ENCODE measurements at regions not wholly inside any gene's neighbourhood (a gene's known extent, or its start where the extent isn't known, plus 50 kb on each side); places are given as distances from the start of the nearest gene placed in this dataset.

DNA sequence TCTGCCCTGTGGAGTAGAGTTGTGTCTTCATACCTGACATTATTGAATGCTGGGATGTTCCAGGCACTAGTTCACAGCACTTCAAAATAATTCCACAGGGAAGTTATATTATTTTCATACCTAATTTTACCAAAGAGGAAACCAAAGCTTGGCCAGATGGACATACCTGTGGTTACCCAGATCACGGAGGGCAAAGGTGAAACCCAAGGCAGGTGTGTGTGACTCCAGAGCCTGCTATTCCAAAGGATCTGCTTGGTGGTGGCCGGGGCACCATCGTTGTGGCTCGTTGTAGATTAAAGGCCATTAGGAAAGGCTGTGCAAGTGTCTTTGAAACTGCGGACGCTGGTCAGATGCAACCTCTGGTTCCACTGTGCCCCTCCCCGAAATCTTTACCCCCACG, 108.6 kb downstream of the ZBTB18 start:
- H3K36me3 ChIP-seq (ENCODE audit: control insufficient read depth in 2 of 2, insufficient read depth in 1 of 2, low read length in 2 of 2): no peaks in the 10 kb centered on the region
- no peak overlapping the region for H3K4me3 ChIP-seq (ENCODE audit: low read depth, low read length)
- no peak overlapping the region for H3K27ac ChIP-seq (ENCODE audit: extremely low read depth, low read depth, low read length)
- TF ChIP-seq ZBTB17 (tag by site-specific recombination; IDR thresholded peaks at IDR 0.05) (no peak), ZNF423 (tag by site-specific recombination; IDR thresholded peaks at IDR 0.05) (no peak), ZNF629 (tag by site-specific recombination; IDR thresholded peaks at IDR 0.05) (no peak), ZNF24 (tag by site-specific recombination; IDR thresholded peaks at IDR 0.05) (no peak), ZNF16 (tag by site-specific recombination; IDR thresholded peaks at IDR 0.05; ENCODE audit: low read depth) (no peak), SP7 (tag by site-specific recombination; IDR thresholded peaks at IDR 0.05) (no peak), ZNF626 (tag by site-specific recombination; IDR thresholded peaks at IDR 0.05) (no peak), ZBTB48 (tag by site-specific recombination; IDR thresholded peaks at IDR 0.05) (no peak), SP2 (tag by site-specific recombination; IDR thresholded peaks at IDR 0.05) (no peak), ZBTB21 (tag by site-specific recombination; IDR thresholded peaks at IDR 0.05) (no peak), ZNF366 (tag by site-specific recombination; conservative IDR thresholded peaks at IDR 0.05) (no peak), OVOL3 (tag by site-specific recombination; IDR thresholded peaks at IDR 0.05) (no peak), ZNF133 (tag by site-specific recombination; IDR thresholded peaks at IDR 0.05) (no peak), ZNF791 (tag by site-specific recombination; IDR thresholded peaks at IDR 0.05) (no peak)
- TF ChIP-seq, protein P1, sequence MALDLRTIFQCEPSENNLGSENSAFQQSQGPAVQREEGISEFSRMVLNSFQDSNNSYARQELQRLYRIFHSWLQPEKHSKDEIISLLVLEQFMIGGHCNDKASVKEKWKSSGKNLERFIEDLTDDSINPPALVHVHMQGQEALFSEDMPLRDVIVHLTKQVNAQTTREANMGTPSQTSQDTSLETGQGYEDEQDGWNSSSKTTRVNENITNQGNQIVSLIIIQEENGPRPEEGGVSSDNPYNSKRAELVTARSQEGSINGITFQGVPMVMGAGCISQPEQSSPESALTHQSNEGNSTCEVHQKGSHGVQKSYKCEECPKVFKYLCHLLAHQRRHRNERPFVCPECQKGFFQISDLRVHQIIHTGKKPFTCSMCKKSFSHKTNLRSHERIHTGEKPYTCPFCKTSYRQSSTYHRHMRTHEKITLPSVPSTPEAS (tag by site-specific recombination; IDR thresholded peaks at IDR 0.05): no peak
- TF ChIP-seq, protein P2, sequence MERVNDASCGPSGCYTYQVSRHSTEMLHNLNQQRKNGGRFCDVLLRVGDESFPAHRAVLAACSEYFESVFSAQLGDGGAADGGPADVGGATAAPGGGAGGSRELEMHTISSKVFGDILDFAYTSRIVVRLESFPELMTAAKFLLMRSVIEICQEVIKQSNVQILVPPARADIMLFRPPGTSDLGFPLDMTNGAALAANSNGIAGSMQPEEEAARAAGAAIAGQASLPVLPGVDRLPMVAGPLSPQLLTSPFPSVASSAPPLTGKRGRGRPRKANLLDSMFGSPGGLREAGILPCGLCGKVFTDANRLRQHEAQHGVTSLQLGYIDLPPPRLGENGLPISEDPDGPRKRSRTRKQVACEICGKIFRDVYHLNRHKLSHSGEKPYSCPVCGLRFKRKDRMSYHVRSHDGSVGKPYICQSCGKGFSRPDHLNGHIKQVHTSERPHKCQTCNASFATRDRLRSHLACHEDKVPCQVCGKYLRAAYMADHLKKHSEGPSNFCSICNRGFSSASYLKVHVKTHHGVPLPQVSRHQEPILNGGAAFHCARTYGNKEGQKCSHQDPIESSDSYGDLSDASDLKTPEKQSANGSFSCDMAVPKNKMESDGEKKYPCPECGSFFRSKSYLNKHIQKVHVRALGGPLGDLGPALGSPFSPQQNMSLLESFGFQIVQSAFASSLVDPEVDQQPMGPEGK (tag by site-specific recombination; IDR thresholded peaks at IDR 0.05): no peak
- TF ChIP-seq, protein P3, sequence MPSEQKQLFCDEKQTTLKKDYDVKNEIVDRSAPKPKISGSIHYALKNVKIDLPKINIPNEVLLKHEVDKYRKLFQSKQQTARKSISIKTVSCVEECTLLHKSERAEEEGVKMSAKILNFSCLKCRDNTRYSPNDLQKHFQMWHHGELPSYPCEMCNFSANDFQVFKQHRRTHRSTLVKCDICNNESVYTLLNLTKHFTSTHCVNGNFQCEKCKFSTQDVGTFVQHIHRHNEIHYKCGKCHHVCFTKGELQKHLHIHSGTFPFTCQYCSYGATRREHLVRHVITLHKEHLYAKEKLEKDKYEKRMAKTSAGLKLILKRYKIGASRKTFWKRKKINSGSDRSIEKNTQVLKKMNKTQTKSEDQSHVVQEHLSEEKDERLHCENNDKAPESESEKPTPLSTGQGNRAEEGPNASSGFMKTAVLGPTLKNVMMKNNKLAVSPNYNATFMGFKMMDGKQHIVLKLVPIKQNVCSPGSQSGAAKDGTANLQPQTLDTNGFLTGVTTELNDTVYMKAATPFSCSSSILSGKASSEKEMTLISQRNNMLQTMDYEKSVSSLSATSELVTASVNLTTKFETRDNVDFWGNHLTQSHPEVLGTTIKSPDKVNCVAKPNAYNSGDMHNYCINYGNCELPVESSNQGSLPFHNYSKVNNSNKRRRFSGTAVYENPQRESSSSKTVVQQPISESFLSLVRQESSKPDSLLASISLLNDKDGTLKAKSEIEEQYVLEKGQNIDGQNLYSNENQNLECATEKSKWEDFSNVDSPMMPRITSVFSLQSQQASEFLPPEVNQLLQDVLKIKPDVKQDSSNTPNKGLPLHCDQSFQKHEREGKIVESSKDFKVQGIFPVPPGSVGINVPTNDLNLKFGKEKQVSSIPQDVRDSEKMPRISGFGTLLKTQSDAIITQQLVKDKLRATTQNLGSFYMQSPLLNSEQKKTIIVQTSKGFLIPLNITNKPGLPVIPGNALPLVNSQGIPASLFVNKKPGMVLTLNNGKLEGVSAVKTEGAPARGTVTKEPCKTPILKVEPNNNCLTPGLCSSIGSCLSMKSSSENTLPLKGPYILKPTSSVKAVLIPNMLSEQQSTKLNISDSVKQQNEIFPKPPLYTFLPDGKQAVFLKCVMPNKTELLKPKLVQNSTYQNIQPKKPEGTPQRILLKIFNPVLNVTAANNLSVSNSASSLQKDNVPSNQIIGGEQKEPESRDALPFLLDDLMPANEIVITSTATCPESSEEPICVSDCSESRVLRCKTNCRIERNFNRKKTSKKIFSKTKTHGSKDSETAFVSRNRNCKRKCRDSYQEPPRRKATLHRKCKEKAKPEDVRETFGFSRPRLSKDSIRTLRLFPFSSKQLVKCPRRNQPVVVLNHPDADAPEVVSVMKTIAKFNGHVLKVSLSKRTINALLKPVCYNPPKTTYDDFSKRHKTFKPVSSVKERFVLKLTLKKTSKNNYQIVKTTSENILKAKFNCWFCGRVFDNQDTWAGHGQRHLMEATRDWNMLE (tag by site-specific recombination; conservative IDR thresholded peaks at IDR 0.05; ENCODE audit: low read depth): no peak
- TF ChIP-seq, protein P4, sequence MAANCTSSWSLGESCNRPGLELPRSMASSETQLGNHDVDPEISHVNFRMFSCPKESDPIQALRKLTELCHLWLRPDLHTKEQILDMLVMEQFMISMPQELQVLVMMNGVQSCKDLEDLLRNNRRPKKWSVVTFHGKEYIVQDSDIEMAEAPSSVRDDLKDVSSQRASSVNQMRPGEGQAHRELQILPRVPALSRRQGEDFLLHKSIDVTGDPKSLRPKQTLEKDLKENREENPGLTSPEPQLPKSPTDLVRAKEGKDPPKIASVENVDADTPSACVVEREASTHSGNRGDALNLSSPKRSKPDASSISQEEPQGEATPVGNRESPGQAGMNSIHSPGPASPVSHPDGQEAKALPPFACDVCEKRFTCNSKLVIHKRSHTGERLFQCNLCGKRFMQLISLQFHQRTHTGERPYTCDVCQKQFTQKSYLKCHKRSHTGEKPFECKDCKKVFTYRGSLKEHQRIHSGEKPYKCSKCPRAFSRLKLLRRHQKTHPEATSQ (tag by site-specific recombination; IDR thresholded peaks at IDR 0.05): no peak
- TF ChIP-seq, protein P5, sequence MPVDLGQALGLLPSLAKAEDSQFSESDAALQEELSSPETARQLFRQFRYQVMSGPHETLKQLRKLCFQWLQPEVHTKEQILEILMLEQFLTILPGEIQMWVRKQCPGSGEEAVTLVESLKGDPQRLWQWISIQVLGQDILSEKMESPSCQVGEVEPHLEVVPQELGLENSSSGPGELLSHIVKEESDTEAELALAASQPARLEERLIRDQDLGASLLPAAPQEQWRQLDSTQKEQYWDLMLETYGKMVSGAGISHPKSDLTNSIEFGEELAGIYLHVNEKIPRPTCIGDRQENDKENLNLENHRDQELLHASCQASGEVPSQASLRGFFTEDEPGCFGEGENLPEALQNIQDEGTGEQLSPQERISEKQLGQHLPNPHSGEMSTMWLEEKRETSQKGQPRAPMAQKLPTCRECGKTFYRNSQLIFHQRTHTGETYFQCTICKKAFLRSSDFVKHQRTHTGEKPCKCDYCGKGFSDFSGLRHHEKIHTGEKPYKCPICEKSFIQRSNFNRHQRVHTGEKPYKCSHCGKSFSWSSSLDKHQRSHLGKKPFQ (tag by site-specific recombination; IDR thresholded peaks at IDR 0.05): no peak
- TF ChIP-seq, protein P6, sequence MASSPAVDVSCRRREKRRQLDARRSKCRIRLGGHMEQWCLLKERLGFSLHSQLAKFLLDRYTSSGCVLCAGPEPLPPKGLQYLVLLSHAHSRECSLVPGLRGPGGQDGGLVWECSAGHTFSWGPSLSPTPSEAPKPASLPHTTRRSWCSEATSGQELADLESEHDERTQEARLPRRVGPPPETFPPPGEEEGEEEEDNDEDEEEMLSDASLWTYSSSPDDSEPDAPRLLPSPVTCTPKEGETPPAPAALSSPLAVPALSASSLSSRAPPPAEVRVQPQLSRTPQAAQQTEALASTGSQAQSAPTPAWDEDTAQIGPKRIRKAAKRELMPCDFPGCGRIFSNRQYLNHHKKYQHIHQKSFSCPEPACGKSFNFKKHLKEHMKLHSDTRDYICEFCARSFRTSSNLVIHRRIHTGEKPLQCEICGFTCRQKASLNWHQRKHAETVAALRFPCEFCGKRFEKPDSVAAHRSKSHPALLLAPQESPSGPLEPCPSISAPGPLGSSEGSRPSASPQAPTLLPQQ (tag by site-specific recombination; IDR thresholded peaks at IDR 0.05): no peak
- H3K9me3 ChIP-seq (ENCODE audit: control insufficient read depth, insufficient read depth, low read depth, low read length): no peaks in the 10 kb centered on the region
- ChIA-PET POLR2A (no interaction called here), CTCF (interaction anchor here (0.6 kb wide), 1 partner anchor 108 kb away, joined by 3 read pairs; no protein-coding TSS in a partner anchor)
- peaks cover 10% of the 10 kb centered on the region for H3K4me1 ChIP-seq (ENCODE audit: control insufficient read depth, insufficient read depth, low read length)
